ENCODE measurements at regions not wholly inside any gene's neighbourhood (a gene's known extent, or its start where the extent isn't known, plus 50 kb on each side); places are given as distances from the start of the nearest gene placed in this dataset.

GRCh38 chr18:34329840-34330239, 105.1 kb upstream of the NOL4 start:
- TF ChIP-seq GATA3 (IDR thresholded peaks at IDR 0.05; ENCODE audit: low read depth, low read length), result no peak
- TF ChIP-seq GATA2 (IDR thresholded peaks at IDR 0.05; ENCODE audit: low read depth, low read length), result no peak

- TF ChIP-seq GATA3 (IDR thresholded peaks at IDR 0.05; ENCODE audit: low read depth, low read length), result no peak
- TF ChIP-seq GATA2 (IDR thresholded peaks at IDR 0.05; ENCODE audit: low read depth, low read length), result no peak
Observed at GRCh38 chr18:34330308-34330707, 105.6 kb upstream of the NOL4 start.

- TF ChIP-seq GATA2 (IDR thresholded peaks at IDR 0.05; ENCODE audit: low read depth, low read length), result no peak
- no peak for TF ChIP-seq GATA3 (IDR thresholded peaks at IDR 0.05; ENCODE audit: low read depth, low read length)
Observed at GRCh38 chr18:34339155-34339554, 114.4 kb upstream of the NOL4 start.

GRCh38 chr18:34342960-34343359, 118.2 kb upstream of the NOL4 start:
- TF ChIP-seq GATA2 (IDR thresholded peaks at IDR 0.05; ENCODE audit: low read depth, low read length) (no peak), GATA3 (IDR thresholded peaks at IDR 0.05; ENCODE audit: low read depth, low read length) (no peak)

- no peak for TF ChIP-seq GATA2 (IDR thresholded peaks at IDR 0.05; ENCODE audit: low read depth, low read length)
- TF ChIP-seq GATA3 (IDR thresholded peaks at IDR 0.05; ENCODE audit: low read depth, low read length), result no peak
Observed at GRCh38 chr18:34345738-34346137, 121.0 kb upstream of the NOL4 start.

- TF ChIP-seq GATA3 (IDR thresholded peaks at IDR 0.05; ENCODE audit: low read depth, low read length), result no peak
- no peak for TF ChIP-seq GATA2 (IDR thresholded peaks at IDR 0.05; ENCODE audit: low read depth, low read length)
Observed at GRCh38 chr18:34350778-34351177, 126.1 kb upstream of the NOL4 start.

- TF ChIP-seq GATA3 (IDR thresholded peaks at IDR 0.05; ENCODE audit: low read depth, low read length) (no peak), GATA2 (IDR thresholded peaks at IDR 0.05; ENCODE audit: low read depth, low read length) (no peak)
Observed at GRCh38 chr18:34352385-34353163, 127.9 kb upstream of the NOL4 start.

GRCh38 chr18:34354351-34354750, 129.6 kb upstream of the NOL4 start:
- no peak for TF ChIP-seq GATA3 (IDR thresholded peaks at IDR 0.05; ENCODE audit: low read depth, low read length)
- no peak for TF ChIP-seq GATA2 (IDR thresholded peaks at IDR 0.05; ENCODE audit: low read depth, low read length)

- TF ChIP-seq GATA3 (IDR thresholded peaks at IDR 0.05; ENCODE audit: low read depth, low read length) (no peak), GATA2 (IDR thresholded peaks at IDR 0.05; ENCODE audit: low read depth, low read length) (no peak)
Observed at GRCh38 chr18:34357944-34358580, 133.3 kb upstream of the NOL4 start.

GRCh38 chr18:34358923-34359322, 134.2 kb upstream of the NOL4 start:
- TF ChIP-seq GATA2 (IDR thresholded peaks at IDR 0.05; ENCODE audit: low read depth, low read length), result no peak
- TF ChIP-seq GATA3 (IDR thresholded peaks at IDR 0.05; ENCODE audit: low read depth, low read length), result no peak

- TF ChIP-seq GATA2 (IDR thresholded peaks at IDR 0.05; ENCODE audit: low read depth, low read length), result no peak
- no peak for TF ChIP-seq GATA3 (IDR thresholded peaks at IDR 0.05; ENCODE audit: low read depth, low read length)
Observed at GRCh38 chr18:34364699-34365098, 140.0 kb upstream of the NOL4 start.

- TF ChIP-seq GATA3 (IDR thresholded peaks at IDR 0.05; ENCODE audit: low read depth, low read length) (no peak), GATA2 (IDR thresholded peaks at IDR 0.05; ENCODE audit: low read depth, low read length) (no peak)
Observed at GRCh38 chr18:34370704-34371395, 146.1 kb upstream of the NOL4 start.

- TF ChIP-seq GATA2 (IDR thresholded peaks at IDR 0.05; ENCODE audit: low read depth, low read length), result no peak
- no peak for TF ChIP-seq GATA3 (IDR thresholded peaks at IDR 0.05; ENCODE audit: low read depth, low read length)
Observed at GRCh38 chr18:34380326-34380725, 155.6 kb upstream of the NOL4 start.

GRCh38 chr18:34385311-34385710, 160.6 kb upstream of the NOL4 start:
- TF ChIP-seq GATA3 (IDR thresholded peaks at IDR 0.05; ENCODE audit: low read depth, low read length) (no peak), GATA2 (IDR thresholded peaks at IDR 0.05; ENCODE audit: low read depth, low read length) (no peak)

- TF ChIP-seq GATA3 (IDR thresholded peaks at IDR 0.05; ENCODE audit: low read depth, low read length) (no peak), GATA2 (IDR thresholded peaks at IDR 0.05; ENCODE audit: low read depth, low read length) (no peak)
Observed at GRCh38 chr18:34386803-34387202, 162.1 kb upstream of the NOL4 start.
